Suprapubic skin (tissue), 4 donors: ENCODE measurements at regions not wholly inside any gene's neighbourhood (a gene's known extent, or its start where the extent isn't known, plus 50 kb on each side); places are given as distances from the start of the nearest gene placed in this dataset.

ENCODE experiments used
- DNase-seq, 2 donors: peaks; one replicate each; pipeline ENCODE4 v3.0.0-alpha.2; 2019; ENCODE audit warnings: low spot score in 2 of 2
- H3K27ac ChIP-seq: fragments of 200-600 bp; sonication (generic); one replicate; pipeline ENCODE4 v1.5.1; 2019
- H3K27me3 ChIP-seq: fragments of 200-600 bp; sonication (generic); one replicate; pipeline ENCODE4 v1.5.1; 2019
- H3K36me3 ChIP-seq: fragments of 200-600 bp; sonication (generic); one replicate; pipeline ENCODE4 v1.5.1; 2019
- H3K4me1 ChIP-seq: fragments of 200-600 bp; sonication (generic); one replicate; pipeline ENCODE4 v1.5.1; 2019
- H3K4me3 ChIP-seq: fragments of 200-600 bp; sonication (generic); one replicate; pipeline ENCODE4 v1.5.1; 2019; ENCODE audit warnings: mild to moderate bottlenecking
- H3K9me3 ChIP-seq: fragments of 200-600 bp; sonication (generic); one replicate; pipeline ENCODE4 v1.5.1; 2019
- EP300 ChIP-seq: sonication (generic); formaldehyde crosslinking; IDR thresholded peaks from one replicate; pipeline ENCODE4 v1.6.1; 2017; ENCODE audit warnings: antibody characterized with exemption
- POLR2A ChIP-seq, 2 donors: fragments of 450-650 bp; IDR thresholded peaks; one replicate each; pipeline ENCODE4 v1.6.1; 2017; ENCODE audit warnings: antibody characterized with exemption in 2 of 2, mild to moderate bottlenecking in 2 of 2, moderate library complexity in 2 of 2
- POLR2AphosphoS5 ChIP-seq, 3 donors: sonication (generic); formaldehyde crosslinking; IDR thresholded peaks; one replicate each; pipeline ENCODE4 v1.6.1; 2017; ENCODE audit warnings: antibody characterized with exemption in 3 of 3
- WGBS: methylation state at CpG from one replicate; pipeline ENCODE4 v1.1.5; 2018; 5-methylcytosine and 5-hydroxymethylcytosine counted together
- TF ChIP-seq, protein P1 (sequence below), 2 donors: fragments of 200-600 bp in 1 of 2; fragments of 450-650 bp in 1 of 2; sonication (generic) in 1 of 2; IDR thresholded peaks; one replicate each; pipeline ENCODE4 v1.5.1; 2016 to 2019; ENCODE audit warnings: antibody characterized with exemption in 2 of 2, mild to moderate bottlenecking in 1 of 2, moderate library complexity in 1 of 2

GRCh38 chr3:188979248-188979647 is 192.5 kb upstream of the TPRG1 start:
- Histone ChIP-seq H3K36me3 (no peaks in the 10 kb centered on the region), H3K27me3 (no peaks in the 10 kb centered on the region), H3K4me1 (peaks cover 37% of the 10 kb centered on the region), H3K9me3 (no peaks in the 10 kb centered on the region), H3K4me3 (no peak overlapping the region), H3K27ac (peak overlapping the region; percentile 42)
- no peak for TF ChIP-seq POLR2A (IDR thresholded peaks at IDR 0.05)
- TF ChIP-seq POLR2AphosphoS5 (IDR thresholded peaks at IDR 0.05) = no peak
- no peak for TF ChIP-seq EP300
- TF ChIP-seq, protein P1, sequence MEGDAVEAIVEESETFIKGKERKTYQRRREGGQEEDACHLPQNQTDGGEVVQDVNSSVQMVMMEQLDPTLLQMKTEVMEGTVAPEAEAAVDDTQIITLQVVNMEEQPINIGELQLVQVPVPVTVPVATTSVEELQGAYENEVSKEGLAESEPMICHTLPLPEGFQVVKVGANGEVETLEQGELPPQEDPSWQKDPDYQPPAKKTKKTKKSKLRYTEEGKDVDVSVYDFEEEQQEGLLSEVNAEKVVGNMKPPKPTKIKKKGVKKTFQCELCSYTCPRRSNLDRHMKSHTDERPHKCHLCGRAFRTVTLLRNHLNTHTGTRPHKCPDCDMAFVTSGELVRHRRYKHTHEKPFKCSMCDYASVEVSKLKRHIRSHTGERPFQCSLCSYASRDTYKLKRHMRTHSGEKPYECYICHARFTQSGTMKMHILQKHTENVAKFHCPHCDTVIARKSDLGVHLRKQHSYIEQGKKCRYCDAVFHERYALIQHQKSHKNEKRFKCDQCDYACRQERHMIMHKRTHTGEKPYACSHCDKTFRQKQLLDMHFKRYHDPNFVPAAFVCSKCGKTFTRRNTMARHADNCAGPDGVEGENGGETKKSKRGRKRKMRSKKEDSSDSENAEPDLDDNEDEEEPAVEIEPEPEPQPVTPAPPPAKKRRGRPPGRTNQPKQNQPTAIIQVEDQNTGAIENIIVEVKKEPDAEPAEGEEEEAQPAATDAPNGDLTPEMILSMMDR (IDR thresholded peaks at IDR 0.05) = no peak
- WGBS = 33% methylated on average over 7 of the region's 7 CpGs
- DNase-seq = no peak

DNA sequence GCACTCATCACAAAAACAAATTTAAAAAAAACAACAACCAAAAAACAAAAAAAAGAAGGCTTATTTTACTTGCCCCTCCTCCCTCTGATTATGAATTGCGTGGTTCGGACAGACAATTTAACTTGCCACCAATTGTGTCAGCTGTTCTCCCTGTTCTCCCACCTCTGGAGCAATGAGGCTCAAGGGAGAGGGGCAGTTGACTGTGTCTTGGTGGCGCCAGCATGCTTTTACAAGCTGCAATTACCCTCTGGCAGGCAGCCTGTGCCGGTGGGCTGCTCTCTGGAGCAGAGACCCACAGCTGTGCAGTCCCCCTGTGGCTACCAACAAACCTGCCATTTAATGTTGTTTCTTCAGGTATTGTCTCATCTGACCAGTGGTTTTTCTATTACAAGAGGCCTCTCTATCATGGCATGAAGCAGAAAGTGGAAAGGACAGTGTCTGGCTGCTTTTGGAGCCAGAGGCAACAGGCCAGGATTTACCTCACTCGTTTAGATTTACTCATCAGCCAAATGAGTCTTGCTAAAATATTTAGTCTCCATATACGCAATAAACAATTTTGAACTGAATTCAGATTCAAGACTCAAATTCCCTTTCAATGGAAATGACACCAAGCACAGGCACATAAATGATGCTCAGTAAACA is 192.0 kb upstream of the TPRG1 start:
- Histone ChIP-seq H3K9me3 (no peaks in the 10 kb centered on the region), H3K27me3 (no peaks in the 10 kb centered on the region), H3K36me3 (no peaks in the 10 kb centered on the region), H3K27ac (peak overlapping the region; percentile 42), H3K4me3 (no peak overlapping the region), H3K4me1 (peaks cover 34% of the 10 kb centered on the region)
- 52% methylated on average over 6 of the region's 6 CpGs for WGBS
- DNase-seq = no peak
- TF ChIP-seq POLR2A (IDR thresholded peaks at IDR 0.05) = no peak
- no peak for TF ChIP-seq EP300
- no peak for TF ChIP-seq POLR2AphosphoS5 (IDR thresholded peaks at IDR 0.05)
- TF ChIP-seq, protein P1 (IDR thresholded peaks at IDR 0.05) = no peak

DNA sequence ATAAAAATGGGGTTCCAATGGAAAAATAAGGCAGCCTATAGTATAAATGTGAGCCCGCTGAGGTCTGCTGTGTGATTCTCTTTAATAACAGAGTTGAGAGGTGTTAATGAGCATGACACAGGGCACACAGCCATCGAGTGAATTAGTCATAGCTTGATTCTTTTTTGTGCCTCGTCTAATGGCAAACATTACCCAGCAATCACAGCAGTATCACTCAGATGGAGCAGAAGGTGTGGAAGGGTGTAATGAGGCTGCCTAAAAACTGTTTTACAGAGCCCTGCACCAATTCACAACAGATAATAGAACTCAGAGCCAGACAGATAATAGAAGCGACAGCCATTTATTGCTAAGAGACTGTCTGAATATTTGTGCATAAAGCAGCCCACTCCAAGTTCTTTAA is 178.6 kb upstream of the TPRG1 start:
- Histone ChIP-seq H3K4me3 (no peak overlapping the region), H3K27me3 (no peaks in the 10 kb centered on the region), H3K9me3 (no peaks in the 10 kb centered on the region), H3K4me1 (no peaks in the 10 kb centered on the region), H3K36me3 (no peaks in the 10 kb centered on the region), H3K27ac (no peak overlapping the region)
- DNase-seq = no peak
- TF ChIP-seq, protein P1 (IDR thresholded peaks at IDR 0.05) = no peak
- TF ChIP-seq POLR2AphosphoS5 (IDR thresholded peaks at IDR 0.05) (no peak), POLR2A (IDR thresholded peaks at IDR 0.05) (no peak), EP300 (no peak)
- WGBS = 65% methylated on average over 4 of the region's 4 CpGs

- TF ChIP-seq EP300 = no peak
- TF ChIP-seq POLR2AphosphoS5 (IDR thresholded peaks at IDR 0.05) = no peak
- TF ChIP-seq POLR2A (IDR thresholded peaks at IDR 0.05) = no peak
- TF ChIP-seq, protein P1 (IDR thresholded peaks at IDR 0.05) = no peak
- Histone ChIP-seq H3K27ac (no peak overlapping the region), H3K27me3 (no peaks in the 10 kb centered on the region), H3K4me3 (no peak overlapping the region), H3K36me3 (no peaks in the 10 kb centered on the region), H3K4me1 (no peaks in the 10 kb centered on the region), H3K9me3 (no peaks in the 10 kb centered on the region)
- DNase-seq = no peak
Observed at GRCh38 chr3:189001559-189001958, 170.2 kb upstream of the TPRG1 start.

GRCh38 chr3:189003410-189003809 is 168.4 kb upstream of the TPRG1 start:
- Histone ChIP-seq H3K9me3 (no peaks in the 10 kb centered on the region), H3K4me3 (no peak overlapping the region), H3K27ac (no peak overlapping the region), H3K36me3 (no peaks in the 10 kb centered on the region), H3K27me3 (no peaks in the 10 kb centered on the region), H3K4me1 (no peaks in the 10 kb centered on the region)
- WGBS = 94% methylated on average over 1 of the region's 1 CpG
- DNase-seq = no peak
- TF ChIP-seq POLR2AphosphoS5 (IDR thresholded peaks at IDR 0.05) = no peak
- no peak for TF ChIP-seq EP300
